Testis (tissue), 2 donors: ENCODE measurements at regions not wholly inside any gene's neighbourhood (a gene's known extent, or its start where the extent isn't known, plus 50 kb on each side); places are given as distances from the start of the nearest gene placed in this dataset.

Source experiments
- POLR2A ChIP-seq: fragments of 450-650 bp; IDR thresholded peaks from one replicate; pipeline ENCODE4 v1.6.1; 2017; ENCODE audit warnings: antibody characterized with exemption, mild to moderate bottlenecking, moderate library complexity
- TF ChIP-seq, protein P1 (sequence below), 3 experiments: fragments of 450-650 bp in 2 of 3; fragments of 200-600 bp in 1 of 3; sonication (generic) in 1 of 3; IDR thresholded peaks; one replicate each; pipeline ENCODE4 v1.5.1; 2016 to 2019; ENCODE audit warnings: antibody characterized with exemption in 3 of 3, mild to moderate bottlenecking in 2 of 3, moderate library complexity in 1 of 3

DNA sequence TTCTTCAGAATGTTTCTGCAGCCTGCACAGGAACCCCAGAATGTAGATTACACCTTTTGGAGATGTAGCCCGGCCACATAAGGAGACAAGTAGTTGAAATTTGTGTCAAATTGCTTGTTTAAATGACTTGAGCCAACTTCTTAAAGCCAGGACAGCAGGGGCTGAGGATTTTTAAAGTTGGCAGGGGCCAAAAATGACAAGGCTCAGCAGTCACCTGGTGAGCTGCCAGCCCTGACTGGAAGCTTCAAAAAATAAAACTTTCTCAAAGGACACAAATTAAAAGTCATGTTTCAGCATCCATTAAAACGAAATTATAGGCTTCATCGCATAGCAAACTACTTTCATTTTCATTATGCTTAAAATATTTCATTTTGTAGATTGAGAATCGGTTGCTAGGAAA, 340.3 kb upstream of the WWC1 start:
- TF ChIP-seq, protein P1, sequence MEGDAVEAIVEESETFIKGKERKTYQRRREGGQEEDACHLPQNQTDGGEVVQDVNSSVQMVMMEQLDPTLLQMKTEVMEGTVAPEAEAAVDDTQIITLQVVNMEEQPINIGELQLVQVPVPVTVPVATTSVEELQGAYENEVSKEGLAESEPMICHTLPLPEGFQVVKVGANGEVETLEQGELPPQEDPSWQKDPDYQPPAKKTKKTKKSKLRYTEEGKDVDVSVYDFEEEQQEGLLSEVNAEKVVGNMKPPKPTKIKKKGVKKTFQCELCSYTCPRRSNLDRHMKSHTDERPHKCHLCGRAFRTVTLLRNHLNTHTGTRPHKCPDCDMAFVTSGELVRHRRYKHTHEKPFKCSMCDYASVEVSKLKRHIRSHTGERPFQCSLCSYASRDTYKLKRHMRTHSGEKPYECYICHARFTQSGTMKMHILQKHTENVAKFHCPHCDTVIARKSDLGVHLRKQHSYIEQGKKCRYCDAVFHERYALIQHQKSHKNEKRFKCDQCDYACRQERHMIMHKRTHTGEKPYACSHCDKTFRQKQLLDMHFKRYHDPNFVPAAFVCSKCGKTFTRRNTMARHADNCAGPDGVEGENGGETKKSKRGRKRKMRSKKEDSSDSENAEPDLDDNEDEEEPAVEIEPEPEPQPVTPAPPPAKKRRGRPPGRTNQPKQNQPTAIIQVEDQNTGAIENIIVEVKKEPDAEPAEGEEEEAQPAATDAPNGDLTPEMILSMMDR (IDR thresholded peaks at IDR 0.05): no peak
- TF ChIP-seq POLR2A: no peak
